ENCODE measurements at regions not wholly inside any gene's neighbourhood (a gene's known extent, or its start where the extent isn't known, plus 50 kb on each side); places are given as distances from the start of the nearest gene placed in this dataset.

GRCh38 chr7:380711-381210, 90.8 kb downstream of the FOXL3 start:
- no peak overlapping the region for H3K27ac Mint-ChIP-seq
- no peak for TF ChIP-seq CTCF (IDR thresholded peaks at IDR 0.05; ENCODE audit: unreplicated experiment)
- H3K4me3 Mint-ChIP-seq (ENCODE audit: low read depth) = no peak overlapping the region
- H3K4me1 Mint-ChIP-seq (ENCODE audit: low read depth) = peaks cover 8% of the 10 kb centered on the region
- no peaks in the 10 kb centered on the region for H3K27me3 Mint-ChIP-seq
- H3K9me3 Mint-ChIP-seq (ENCODE audit: low read depth) = peaks cover 24% of the 10 kb centered on the region
- peaks cover 7% of the 10 kb centered on the region for H3K36me3 Mint-ChIP-seq (ENCODE audit: insufficient read depth)
- no peak for DNase-seq (ENCODE audit: low spot score, unreplicated experiment)

- Mint-ChIP-seq H3K27me3 (no peaks in the 10 kb centered on the region), H3K9me3 (ENCODE audit: low read depth) (peaks cover 25% of the 10 kb centered on the region), H3K36me3 (ENCODE audit: insufficient read depth) (peaks cover 9% of the 10 kb centered on the region), H3K27ac (no peak overlapping the region), H3K4me1 (ENCODE audit: low read depth) (peaks cover 7% of the 10 kb centered on the region), H3K4me3 (ENCODE audit: low read depth) (no peak overlapping the region)
- TF ChIP-seq CTCF (IDR thresholded peaks at IDR 0.05; ENCODE audit: unreplicated experiment) = no peak
- no peak for DNase-seq (ENCODE audit: low spot score, unreplicated experiment)
These were observed 91.5 kb downstream of the FOXL3 start for GRCh38 chr7:381211-382042.

DNA sequence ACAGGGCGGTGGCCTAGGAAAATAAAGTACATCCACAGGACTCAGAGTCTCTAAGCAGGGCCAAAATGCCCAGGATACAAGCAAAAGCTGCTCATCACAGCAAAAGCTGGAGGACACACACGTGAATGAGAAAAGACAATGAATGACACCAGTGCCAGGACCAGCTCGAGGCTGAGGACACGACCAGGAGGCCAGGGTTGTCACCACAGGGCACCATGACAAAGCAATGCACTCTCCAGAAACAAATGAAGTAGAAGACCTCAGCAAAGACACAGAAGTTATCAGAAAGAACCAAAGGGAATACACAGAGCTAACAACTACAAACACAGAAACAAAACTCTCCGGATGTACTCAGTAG, 92.1 kb downstream of the FOXL3 start:
- Mint-ChIP-seq H3K27me3 (no peaks in the 10 kb centered on the region), H3K36me3 (ENCODE audit: insufficient read depth) (peaks cover 9% of the 10 kb centered on the region), H3K4me1 (ENCODE audit: low read depth) (peaks cover 6% of the 10 kb centered on the region), H3K4me3 (ENCODE audit: low read depth) (no peak overlapping the region), H3K9me3 (ENCODE audit: low read depth) (peaks cover 25% of the 10 kb centered on the region), H3K27ac (no peak overlapping the region)
- TF ChIP-seq CTCF (IDR thresholded peaks at IDR 0.05; ENCODE audit: unreplicated experiment) = no peak
- no peak for DNase-seq (ENCODE audit: low spot score, unreplicated experiment)

DNA sequence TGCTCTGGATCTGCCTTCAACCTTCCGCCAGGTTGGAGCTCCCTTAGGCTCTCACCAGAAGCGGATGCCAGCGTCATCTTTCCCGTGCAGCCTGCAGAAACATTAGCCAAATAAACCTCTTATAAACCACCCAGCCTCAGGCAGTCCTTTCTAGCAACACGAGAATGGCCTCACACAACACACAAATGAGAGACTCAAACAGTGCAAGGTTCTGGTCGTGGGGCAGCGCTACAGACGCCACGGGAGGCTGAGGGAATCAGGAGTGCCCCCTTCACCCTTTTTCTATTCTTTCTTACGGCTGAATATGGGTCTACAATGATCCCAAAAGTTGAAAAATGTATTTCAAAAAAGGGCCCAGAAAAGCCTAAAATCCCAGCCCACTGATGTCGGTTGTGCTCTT, 96.4 kb downstream of the FOXL3 start:
- Mint-ChIP-seq H3K27ac (no peak overlapping the region), H3K9me3 (ENCODE audit: low read depth) (peaks cover 25% of the 10 kb centered on the region), H3K27me3 (no peaks in the 10 kb centered on the region), H3K36me3 (ENCODE audit: insufficient read depth) (peaks cover 9% of the 10 kb centered on the region), H3K4me3 (ENCODE audit: low read depth) (no peak overlapping the region), H3K4me1 (ENCODE audit: low read depth) (no peaks in the 10 kb centered on the region)
- no peak for TF ChIP-seq CTCF (IDR thresholded peaks at IDR 0.05; ENCODE audit: unreplicated experiment)
- DNase-seq (ENCODE audit: low spot score, unreplicated experiment) = no peak

- Mint-ChIP-seq H3K27ac (no peak overlapping the region), H3K4me1 (ENCODE audit: low read depth) (no peaks in the 10 kb centered on the region), H3K36me3 (ENCODE audit: insufficient read depth) (peaks cover 9% of the 10 kb centered on the region), H3K27me3 (no peaks in the 10 kb centered on the region), H3K4me3 (ENCODE audit: low read depth) (no peak overlapping the region), H3K9me3 (ENCODE audit: low read depth) (peaks cover 28% of the 10 kb centered on the region)
- no peak for DNase-seq (ENCODE audit: low spot score, unreplicated experiment)
- TF ChIP-seq CTCF (IDR thresholded peaks at IDR 0.05; ENCODE audit: unreplicated experiment) = no peak
These were observed 97.4 kb downstream of the FOXL3 start for GRCh38 chr7:387132-388022.

All from progenitor cell of endocrine pancreas (in vitro differentiated cells).